ENCODE measurements at regions not wholly inside any gene's neighbourhood (a gene's known extent, or its start where the extent isn't known, plus 50 kb on each side); places are given as distances from the start of the nearest gene placed in this dataset.

DNA sequence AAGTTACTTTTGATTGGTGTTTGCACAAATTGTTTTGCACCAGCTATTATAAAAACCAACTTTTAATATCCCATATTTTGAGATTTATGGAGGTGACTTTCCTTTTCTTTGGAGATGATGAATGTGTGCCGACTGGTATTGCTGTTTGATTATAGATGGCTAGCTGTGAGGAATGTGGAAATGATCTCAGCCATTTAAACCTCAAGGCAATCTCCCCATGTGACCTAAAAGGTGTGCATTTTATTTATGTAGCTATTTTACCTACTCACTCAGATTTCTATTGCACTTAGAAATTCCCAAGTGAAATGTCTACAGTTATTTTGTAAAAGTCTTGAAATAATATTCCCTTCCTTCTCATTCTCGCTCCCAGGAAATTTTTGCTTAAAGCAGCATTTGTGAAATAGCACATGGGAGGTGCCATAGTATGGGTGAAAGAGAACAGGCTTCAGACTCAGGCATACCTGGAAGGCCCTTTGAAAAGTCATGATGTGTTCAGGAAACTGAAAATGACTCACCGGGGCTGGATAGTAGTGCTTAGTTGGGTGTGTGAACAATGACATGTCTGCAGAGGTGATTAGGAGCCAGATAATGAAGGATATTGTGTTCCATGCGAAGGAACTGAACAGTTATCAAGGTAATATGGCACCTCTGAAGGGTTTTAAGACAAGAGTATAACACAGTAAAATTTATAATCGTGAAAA, 247.6 kb downstream of the CBLL2 start:
- TF ChIP-seq, protein P1, sequence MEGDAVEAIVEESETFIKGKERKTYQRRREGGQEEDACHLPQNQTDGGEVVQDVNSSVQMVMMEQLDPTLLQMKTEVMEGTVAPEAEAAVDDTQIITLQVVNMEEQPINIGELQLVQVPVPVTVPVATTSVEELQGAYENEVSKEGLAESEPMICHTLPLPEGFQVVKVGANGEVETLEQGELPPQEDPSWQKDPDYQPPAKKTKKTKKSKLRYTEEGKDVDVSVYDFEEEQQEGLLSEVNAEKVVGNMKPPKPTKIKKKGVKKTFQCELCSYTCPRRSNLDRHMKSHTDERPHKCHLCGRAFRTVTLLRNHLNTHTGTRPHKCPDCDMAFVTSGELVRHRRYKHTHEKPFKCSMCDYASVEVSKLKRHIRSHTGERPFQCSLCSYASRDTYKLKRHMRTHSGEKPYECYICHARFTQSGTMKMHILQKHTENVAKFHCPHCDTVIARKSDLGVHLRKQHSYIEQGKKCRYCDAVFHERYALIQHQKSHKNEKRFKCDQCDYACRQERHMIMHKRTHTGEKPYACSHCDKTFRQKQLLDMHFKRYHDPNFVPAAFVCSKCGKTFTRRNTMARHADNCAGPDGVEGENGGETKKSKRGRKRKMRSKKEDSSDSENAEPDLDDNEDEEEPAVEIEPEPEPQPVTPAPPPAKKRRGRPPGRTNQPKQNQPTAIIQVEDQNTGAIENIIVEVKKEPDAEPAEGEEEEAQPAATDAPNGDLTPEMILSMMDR (conservative IDR thresholded peaks at IDR 0.05; ENCODE audit: low read depth, low read length) = no peak
- DNase-seq (ENCODE audit: low read depth) = no peak
- no peak overlapping the region for H3K4me3 ChIP-seq (ENCODE audit: low read depth, low read length)

DNA sequence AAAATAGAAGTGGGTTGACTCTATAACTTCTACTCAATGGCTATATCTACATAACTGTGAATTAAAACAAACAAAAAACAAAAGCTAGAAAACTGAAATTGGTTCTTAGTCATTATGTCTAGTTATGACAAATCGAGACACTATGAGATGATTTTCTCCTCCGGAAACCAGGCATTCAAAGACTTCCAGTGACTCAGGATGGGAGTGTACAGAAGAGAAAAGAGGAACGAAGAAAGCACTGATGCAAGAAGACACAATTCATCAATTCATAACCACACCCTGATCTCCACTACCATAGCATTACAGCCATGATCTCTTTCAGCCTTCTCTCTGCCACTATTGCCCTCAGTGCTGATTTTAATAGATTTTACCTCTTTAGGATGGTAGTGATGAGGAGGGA, 253.6 kb downstream of the CBLL2 start:
- DNase-seq (ENCODE audit: low read depth) = no peak
- TF ChIP-seq, protein P1 (conservative IDR thresholded peaks at IDR 0.05; ENCODE audit: low read depth, low read length) = no peak
- H3K4me3 ChIP-seq (ENCODE audit: low read depth, low read length) = no peak overlapping the region

DNA sequence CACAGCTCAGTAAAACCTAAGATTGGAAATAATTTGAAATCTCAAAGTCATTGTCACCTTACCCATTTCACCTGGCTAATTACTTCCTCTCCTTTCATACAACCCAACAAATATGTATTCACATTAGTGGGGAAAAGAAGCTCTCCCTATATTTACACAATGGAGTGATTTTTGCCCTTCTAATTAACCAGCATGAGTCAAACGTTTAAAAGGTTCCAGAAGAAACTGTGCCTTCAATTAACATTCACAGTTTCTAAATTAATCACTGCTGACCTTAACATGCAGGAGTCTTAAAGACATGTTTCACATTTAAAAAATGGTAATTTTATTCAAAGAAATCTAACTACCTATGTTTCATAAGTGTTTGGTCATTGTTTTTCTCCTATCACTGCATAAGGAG, 254.6 kb downstream of the CBLL2 start:
- TF ChIP-seq, protein P1 (conservative IDR thresholded peaks at IDR 0.05; ENCODE audit: low read depth, low read length) = no peak
- DNase-seq (ENCODE audit: low read depth) = no peak
- no peak overlapping the region for H3K4me3 ChIP-seq (ENCODE audit: low read depth, low read length)

DNA sequence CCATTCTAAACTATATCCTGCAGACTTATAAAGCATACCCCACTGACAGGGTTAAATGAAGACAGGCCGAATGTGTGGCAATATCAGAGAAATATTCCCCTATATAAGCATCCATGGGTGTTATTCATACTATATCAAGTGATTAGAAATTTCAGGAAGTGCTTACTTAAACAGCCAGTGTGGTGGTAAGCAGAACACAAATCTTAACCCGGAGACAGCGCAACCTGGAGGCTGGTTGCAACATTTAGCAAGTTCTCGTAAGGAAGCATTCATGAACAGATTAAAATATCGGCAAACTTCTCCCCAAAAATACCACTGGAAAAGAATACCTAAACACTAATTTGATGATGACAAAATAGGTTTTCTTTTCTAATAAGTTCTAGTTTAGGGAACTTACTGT, 261.2 kb downstream of the CBLL2 start:
- TF ChIP-seq, protein P1 (conservative IDR thresholded peaks at IDR 0.05; ENCODE audit: low read depth, low read length) = no peak
- no peak overlapping the region for H3K4me3 ChIP-seq (ENCODE audit: low read depth, low read length)
- no peak for DNase-seq (ENCODE audit: low read depth)

DNA sequence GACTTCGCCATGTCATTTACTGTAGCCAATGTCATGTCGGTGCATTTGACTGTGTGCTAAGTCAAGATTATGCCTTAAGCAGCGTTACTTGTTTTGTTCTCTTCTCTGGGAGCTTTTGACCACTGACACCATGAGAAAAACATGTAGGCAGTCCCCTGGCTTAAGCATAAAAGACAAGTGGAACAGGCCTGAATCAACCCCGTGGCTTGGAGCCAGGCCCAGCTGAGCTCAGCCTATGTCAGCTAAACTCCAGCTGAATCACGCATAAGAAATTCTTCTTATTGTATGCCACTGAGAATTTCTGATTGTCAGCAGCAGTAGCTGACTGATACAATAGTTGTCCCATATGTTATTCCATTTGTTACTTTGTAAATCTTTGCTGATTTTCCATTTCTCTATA, 261.9 kb downstream of the CBLL2 start:
- DNase-seq (ENCODE audit: low read depth) = no peak
- TF ChIP-seq, protein P1 (conservative IDR thresholded peaks at IDR 0.05; ENCODE audit: low read depth, low read length) = no peak
- no peak overlapping the region for H3K4me3 ChIP-seq (ENCODE audit: low read depth, low read length)

DNA sequence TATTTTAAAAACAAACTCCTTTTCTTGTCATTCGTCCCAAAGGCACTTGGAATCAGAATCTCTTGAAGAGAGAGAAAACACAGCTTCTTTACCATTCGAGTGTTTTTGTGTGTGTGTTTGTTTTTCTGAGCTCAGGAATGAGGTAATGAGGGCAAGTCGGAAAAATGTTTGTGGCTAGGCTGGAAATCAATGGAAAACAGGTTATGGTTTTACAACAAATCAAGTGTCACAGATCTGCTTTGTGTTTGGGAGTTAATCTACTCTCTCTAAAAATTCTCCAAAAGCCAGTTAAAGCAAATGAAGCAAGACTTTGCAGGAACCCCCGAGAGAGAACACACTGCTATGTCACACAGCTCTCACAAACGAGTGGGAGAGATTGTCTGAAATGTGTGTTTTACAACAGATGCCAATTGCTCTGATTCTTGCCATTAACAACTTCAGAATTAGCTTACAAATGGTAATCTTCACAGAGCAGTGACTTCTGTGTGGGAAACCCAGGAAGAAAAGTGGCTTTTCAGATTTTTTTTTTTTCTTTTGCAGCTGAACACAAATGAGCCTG, 264.1 kb downstream of the CBLL2 start:
- no peak for DNase-seq (ENCODE audit: low read depth)
- TF ChIP-seq, protein P1 (conservative IDR thresholded peaks at IDR 0.05; ENCODE audit: low read depth, low read length) = no peak
- no peak overlapping the region for H3K4me3 ChIP-seq (ENCODE audit: low read depth, low read length)

DNA sequence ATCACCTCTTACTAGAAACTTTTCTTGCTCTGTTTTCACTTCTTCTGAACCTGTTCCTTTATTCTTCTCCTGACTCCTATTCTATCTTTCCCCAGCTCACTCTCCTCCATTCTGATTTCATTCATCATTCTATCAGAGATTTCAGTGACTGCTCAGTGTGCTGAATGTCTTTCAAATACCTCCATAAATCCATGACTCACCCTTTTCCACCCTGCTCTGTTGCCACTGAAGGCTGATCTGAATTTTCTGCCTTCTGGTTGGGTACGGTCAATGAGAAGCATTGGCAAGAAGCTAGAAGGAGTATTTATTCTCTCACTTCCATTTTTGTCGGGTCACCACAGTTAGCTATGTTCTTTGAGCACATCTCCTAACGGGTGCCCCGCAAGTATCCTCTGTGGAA, 265.9 kb downstream of the CBLL2 start:
- TF ChIP-seq, protein P1 (conservative IDR thresholded peaks at IDR 0.05; ENCODE audit: low read depth, low read length) = no peak
- DNase-seq (ENCODE audit: low read depth) = no peak
- no peak overlapping the region for H3K4me3 ChIP-seq (ENCODE audit: low read depth, low read length)

All from epithelial cell of proximal tubule (primary cell).